GM12875 (cell line): ENCODE measurements at regions not wholly inside any gene's neighbourhood (a gene's known extent, or its start where the extent isn't known, plus 50 kb on each side); places are given as distances from the start of the nearest gene placed in this dataset.

Experiments used
- H3K4me3 ChIP-seq: one replicate; pipeline ENCODE4 v1.5.1; 2011; ENCODE audit warnings: low read depth, low read length, control low read depth
- TF ChIP-seq, protein P1 (sequence below): IDR thresholded peaks from 2 replicates; pipeline ENCODE4 v1.5.1; 2011; ENCODE audit warnings: low read depth, mild to moderate bottlenecking, control low read depth, inconsistent platforms, low read length, moderate library complexity, borderline replicate concordance; ENCODE audit not compliant: insufficient read depth

DNA sequence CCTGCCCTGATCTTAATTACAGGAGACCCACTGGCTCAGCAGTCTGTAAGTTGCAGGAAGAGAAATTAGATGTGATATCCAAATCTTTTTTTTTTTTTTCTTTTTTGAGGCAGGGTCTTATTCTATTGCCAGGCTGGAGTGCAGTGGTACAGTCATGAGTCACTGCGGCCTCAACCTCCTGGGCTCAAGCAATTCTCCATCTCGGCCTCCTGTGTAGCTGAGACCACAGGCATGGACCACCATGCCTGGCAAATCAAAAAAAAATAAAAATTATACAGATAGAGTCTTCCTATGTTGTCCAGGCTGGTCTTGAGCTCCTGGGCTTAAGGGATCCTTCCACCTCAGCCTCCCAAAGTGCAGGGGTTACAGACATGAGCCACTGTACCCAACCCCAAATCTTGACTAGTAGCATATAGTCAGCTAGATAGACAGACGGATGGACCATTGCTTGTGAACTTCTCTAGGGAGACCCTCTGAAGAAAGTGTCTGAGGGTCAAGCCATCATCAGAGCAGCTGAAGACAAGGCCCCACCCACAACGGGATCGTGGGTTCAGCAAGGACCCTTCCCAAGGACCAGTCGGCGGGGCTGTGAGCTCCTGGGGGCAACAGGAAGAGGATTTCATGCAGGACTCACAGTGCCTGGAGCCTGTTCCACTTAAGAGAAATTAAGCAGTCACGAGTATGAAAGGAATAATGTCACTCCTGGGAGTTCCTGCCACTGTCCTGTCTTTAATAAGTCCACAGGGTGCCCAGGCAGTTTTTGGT lies 222.7 kb downstream of the ANKRD60 start:
- TF ChIP-seq, protein P1, sequence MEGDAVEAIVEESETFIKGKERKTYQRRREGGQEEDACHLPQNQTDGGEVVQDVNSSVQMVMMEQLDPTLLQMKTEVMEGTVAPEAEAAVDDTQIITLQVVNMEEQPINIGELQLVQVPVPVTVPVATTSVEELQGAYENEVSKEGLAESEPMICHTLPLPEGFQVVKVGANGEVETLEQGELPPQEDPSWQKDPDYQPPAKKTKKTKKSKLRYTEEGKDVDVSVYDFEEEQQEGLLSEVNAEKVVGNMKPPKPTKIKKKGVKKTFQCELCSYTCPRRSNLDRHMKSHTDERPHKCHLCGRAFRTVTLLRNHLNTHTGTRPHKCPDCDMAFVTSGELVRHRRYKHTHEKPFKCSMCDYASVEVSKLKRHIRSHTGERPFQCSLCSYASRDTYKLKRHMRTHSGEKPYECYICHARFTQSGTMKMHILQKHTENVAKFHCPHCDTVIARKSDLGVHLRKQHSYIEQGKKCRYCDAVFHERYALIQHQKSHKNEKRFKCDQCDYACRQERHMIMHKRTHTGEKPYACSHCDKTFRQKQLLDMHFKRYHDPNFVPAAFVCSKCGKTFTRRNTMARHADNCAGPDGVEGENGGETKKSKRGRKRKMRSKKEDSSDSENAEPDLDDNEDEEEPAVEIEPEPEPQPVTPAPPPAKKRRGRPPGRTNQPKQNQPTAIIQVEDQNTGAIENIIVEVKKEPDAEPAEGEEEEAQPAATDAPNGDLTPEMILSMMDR, result no peak
- H3K4me3 ChIP-seq, result no peak overlapping the region

DNA sequence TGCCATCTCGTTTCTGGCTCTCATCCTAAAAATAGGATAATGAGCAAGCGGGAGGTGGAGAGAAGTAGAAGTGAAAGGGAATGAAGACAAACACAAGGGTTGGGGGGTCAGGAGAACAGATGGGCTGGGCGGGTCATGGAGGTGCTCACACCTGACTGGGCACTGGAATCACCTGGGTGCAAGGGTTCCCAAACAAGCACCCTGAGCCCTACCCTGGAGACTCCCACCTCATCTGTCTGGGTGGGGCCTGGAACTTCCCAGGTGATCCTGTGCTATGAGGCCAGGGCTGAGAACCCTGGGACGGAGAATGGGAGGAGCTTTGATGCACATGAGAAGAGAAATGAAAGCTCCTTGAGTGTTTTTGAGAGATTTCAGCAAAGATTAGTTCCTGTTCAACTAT lies 223.6 kb downstream of the ANKRD60 start:
- TF ChIP-seq, protein P1, result no peak
- no peak overlapping the region for H3K4me3 ChIP-seq

DNA sequence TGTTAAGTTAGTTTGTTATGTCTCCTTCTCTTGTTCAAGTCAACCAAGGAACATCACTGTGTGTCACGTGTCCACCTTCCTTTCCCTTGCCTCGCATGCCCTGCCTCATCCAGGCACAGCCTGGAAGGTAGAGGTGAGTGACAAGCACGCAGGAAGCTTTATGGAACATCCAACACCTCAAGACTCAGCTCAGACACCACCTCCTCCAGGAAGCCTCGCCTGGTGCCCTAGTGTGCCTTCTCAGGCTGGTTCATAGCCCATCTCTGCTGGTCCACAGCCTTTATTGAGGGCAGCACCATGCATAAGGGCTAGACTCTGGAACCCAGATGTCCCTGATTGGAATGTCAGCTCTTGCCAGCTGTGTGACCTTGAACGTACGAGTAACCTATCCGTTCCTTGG lies 224.3 kb downstream of the ANKRD60 start:
- TF ChIP-seq, protein P1, result no peak
- H3K4me3 ChIP-seq, result no peak overlapping the region

DNA sequence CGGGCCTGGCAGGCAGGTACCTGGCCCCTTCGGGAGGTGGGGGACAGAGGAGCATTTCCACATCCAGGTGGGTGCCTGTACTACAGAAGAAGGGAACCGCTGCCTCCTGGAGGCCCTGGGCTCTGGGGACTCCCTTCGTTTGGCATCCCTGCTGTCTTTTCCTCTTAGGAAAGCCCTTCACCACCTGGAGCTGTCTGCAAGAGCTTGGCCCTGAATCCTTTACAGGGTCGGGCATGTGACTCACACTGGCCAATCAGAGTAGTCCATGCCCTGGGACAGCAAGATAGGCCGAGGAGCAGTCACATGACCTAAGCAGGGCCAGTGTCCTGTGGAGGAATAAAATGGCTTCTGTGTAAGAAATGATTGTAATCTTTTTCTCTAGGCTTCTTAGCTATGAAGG lies 224.9 kb downstream of the ANKRD60 start:
- no peak overlapping the region for H3K4me3 ChIP-seq
- TF ChIP-seq, protein P1, result no peak

DNA sequence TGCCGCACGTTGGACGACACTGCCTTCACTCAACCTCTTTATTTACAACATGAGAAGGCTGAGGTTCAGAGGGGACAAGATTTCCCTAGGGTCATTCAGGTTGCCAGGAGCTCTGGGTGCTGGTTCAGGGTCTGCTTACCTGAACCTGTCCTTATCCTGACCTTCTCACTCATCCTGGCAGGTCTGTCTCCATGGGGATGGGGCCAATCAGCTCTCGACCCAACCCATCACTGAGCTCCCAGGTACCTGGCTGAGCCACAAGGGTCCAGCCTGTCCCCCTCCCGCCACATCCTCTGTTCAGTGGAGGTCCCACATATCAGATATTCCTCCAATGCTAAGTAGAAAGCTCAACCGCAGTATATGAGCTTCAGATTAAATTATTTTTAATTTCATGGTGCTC lies 225.6 kb downstream of the ANKRD60 start:
- H3K4me3 ChIP-seq, result no peak overlapping the region
- TF ChIP-seq, protein P1, result no peak

DNA sequence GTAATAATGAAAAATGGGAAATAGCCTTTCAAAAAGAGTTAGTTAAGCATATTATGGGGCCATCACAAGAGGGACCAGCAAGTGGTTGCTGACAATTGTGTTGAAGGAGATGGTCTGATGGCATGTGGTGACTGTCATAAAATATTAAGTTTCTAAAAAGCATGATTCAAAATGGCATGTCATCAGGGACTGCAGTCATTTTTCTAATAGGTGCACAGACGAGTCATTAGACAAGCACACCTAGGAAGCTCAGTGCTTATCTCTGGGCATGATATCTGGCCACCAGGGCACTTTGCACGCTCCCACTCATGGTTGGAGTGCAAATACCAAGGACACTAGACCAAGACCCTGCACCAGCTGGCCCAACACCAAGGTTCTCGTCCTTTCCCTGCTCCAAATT lies 226.5 kb downstream of the ANKRD60 start:
- TF ChIP-seq, protein P1, result no peak
- no peak overlapping the region for H3K4me3 ChIP-seq

DNA sequence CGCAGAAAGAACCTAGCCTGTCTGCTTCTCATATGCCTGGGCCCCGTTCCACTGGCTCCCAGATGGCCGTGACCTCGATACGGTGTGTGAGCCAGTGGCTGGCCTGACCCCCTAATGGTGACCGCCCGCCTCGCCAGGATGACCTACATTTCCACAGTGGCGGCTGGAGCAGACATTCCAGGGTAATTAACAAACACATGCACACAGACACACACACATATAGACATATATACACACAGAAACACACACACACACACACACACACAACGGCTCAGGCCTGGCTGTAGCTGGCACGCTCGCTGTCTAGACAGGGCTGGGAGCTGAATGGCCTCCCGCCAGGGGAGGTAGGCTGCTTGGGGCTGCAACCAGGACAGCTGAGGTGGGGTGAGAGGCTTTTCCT lies 227.1 kb downstream of the ANKRD60 start:
- H3K4me3 ChIP-seq, result no peak overlapping the region
- TF ChIP-seq, protein P1, result no peak
